ENCODE measurements at regions not wholly inside any gene's neighbourhood (a gene's known extent, or its start where the extent isn't known, plus 50 kb on each side); places are given as distances from the start of the nearest gene placed in this dataset.

DNA sequence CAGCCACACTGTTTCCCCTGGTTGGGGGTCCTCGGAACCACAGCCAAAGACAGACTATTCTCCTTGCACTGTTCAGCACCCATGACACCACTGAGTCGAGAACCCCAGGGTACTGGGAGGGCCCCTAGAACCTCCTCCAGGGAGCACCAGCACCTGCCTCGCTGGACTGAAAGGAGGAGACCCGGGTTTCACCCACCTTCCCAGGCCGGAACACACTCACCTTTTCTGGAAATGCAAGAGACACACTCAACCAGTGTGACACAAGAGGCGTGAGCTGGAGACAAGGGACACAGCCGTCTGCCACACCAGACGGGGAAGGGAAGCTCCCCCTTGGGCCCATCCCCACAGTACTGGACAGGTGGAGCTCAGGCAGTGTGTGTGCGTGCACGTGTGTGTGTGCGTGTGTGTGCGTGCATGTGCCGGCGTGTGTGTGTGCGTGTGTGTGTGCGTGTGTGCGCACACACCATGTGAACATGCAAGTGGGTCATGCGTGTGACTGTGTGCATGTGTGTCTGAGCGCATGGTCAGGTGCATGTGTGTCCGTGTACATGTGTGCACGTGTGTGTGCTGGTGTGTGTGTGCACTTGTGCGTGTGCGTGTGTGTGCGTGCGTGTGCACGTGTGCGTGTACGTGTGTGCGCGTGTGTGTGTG is 128.8 kb upstream of the NKX1-1 start:
- Mint-ChIP-seq H3K27me3 (ENCODE audit: insufficient read depth, unreplicated experiment) (no peaks in the 10 kb centered on the region), H3K4me3 (ENCODE audit: unreplicated experiment) (no peak overlapping the region), H3K9me3 (ENCODE audit: unreplicated experiment) (no peaks in the 10 kb centered on the region), H3K4me1 (ENCODE audit: low read depth, unreplicated experiment) (no peaks in the 10 kb centered on the region), H3K36me3 (ENCODE audit: insufficient read depth, unreplicated experiment) (no peaks in the 10 kb centered on the region), H3K27ac (ENCODE audit: unreplicated experiment) (no peak overlapping the region)
- Histone ChIP-seq H3K36me3 (ENCODE audit: control insufficient read depth, insufficient read depth, low read length) (no peaks in the 10 kb centered on the region), H3K4me1 (peaks cover 8% of the 10 kb centered on the region), H3K9me3 (no peaks in the 10 kb centered on the region), H3K4me3 (ENCODE audit: low read depth, low read length) (no peak overlapping the region), H3K27me3 (replicated peaks; ENCODE audit: control insufficient read depth, insufficient read depth, low read length) (no peaks in the 10 kb centered on the region)
- intact Hi-C loops (cut with micrococcal nuclease; ENCODE audit: unreplicated experiment): no loop called here
- TF ChIP-seq, protein P1, sequence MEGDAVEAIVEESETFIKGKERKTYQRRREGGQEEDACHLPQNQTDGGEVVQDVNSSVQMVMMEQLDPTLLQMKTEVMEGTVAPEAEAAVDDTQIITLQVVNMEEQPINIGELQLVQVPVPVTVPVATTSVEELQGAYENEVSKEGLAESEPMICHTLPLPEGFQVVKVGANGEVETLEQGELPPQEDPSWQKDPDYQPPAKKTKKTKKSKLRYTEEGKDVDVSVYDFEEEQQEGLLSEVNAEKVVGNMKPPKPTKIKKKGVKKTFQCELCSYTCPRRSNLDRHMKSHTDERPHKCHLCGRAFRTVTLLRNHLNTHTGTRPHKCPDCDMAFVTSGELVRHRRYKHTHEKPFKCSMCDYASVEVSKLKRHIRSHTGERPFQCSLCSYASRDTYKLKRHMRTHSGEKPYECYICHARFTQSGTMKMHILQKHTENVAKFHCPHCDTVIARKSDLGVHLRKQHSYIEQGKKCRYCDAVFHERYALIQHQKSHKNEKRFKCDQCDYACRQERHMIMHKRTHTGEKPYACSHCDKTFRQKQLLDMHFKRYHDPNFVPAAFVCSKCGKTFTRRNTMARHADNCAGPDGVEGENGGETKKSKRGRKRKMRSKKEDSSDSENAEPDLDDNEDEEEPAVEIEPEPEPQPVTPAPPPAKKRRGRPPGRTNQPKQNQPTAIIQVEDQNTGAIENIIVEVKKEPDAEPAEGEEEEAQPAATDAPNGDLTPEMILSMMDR (IDR thresholded peaks at IDR 0.05; ENCODE audit: insufficient read depth in 1 of 2, low read depth in 1 of 2, low read length in 1 of 2, severe bottlenecking in 1 of 2, unreplicated experiment in 1 of 2): no peak
- ChIA-PET CTCF (interaction anchor here (0.6 kb wide), 1 partner anchor 372 kb away, joined by 3 read pairs; no protein-coding TSS in a partner anchor), POLR2A (no interaction called here)
- no TSS peak for BruUV-seq (replicated peaks)
- no peak for DNase-seq

DNA sequence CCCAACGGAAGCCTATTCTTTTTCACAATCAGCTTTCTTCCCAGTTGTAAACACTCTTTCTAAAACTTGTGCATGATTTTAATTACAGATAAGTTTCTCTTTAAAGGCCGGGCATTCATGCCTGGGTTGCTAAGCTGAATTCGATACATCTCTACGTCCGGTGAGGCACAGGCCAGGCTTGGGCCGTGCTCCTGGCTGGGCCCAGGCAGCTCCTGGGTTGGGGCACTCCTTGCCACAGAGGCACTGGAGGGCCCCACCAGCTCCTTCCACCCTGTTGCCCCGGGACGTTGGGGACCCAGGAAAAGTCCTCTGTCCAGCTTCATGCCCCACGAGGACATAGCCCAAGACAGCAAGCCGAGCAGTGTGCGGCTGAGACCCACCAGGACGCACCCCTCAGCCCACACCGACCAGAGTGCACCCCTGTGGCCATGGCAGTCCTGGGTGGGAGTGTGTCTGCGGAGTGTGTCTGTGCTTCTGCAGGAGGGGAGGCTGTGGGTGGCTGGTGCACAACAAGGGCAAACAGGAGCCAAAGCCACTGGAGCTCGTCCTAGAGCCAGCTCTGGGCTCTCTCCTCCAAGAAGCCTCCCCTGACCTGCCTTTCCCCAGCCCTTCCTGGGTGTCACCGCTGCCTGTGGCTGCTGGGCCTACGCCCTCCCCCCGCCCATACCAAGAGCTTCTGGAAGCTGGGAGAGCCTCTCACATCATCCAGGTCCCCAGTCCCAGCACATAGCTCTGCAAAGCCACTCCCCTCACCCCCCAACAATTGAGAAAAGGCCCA is 128.0 kb upstream of the NKX1-1 start:
- CTCF ChIA-PET: interaction anchor here (0.6 kb wide), 1 partner anchor 371 kb away, joined by 3 read pairs; no protein-coding TSS in a partner anchor
- intact Hi-C loops (cut with micrococcal nuclease; ENCODE audit: unreplicated experiment): no loop called here
- no peaks in the 10 kb centered on the region for H3K27me3 ChIP-seq (replicated peaks; ENCODE audit: control insufficient read depth, insufficient read depth, low read length)
- TF ChIP-seq, protein P1 (IDR thresholded peaks at IDR 0.05; ENCODE audit: insufficient read depth in 1 of 2, low read depth in 1 of 2, low read length in 1 of 2, severe bottlenecking in 1 of 2, unreplicated experiment in 1 of 2): no peak
- H3K4me3 Mint-ChIP-seq (ENCODE audit: unreplicated experiment): no peak overlapping the region
- POLR2A ChIA-PET: interaction anchor here (0.6 kb wide), 1 partner anchor 518 kb away, joined by 3 read pairs; no protein-coding TSS in a partner anchor
- DNase-seq: no peak
- peaks cover 8% of the 10 kb centered on the region for H3K4me1 ChIP-seq
- no peaks in the 10 kb centered on the region for H3K9me3 Mint-ChIP-seq (ENCODE audit: unreplicated experiment)
- no peaks in the 10 kb centered on the region for H3K9me3 ChIP-seq
- H3K27me3 Mint-ChIP-seq (ENCODE audit: insufficient read depth, unreplicated experiment): peaks cover 2% of the 10 kb centered on the region
- no peaks in the 10 kb centered on the region for H3K36me3 ChIP-seq (ENCODE audit: control insufficient read depth, insufficient read depth, low read length)
- H3K27ac Mint-ChIP-seq (ENCODE audit: unreplicated experiment): no peak overlapping the region
- H3K4me1 Mint-ChIP-seq (ENCODE audit: low read depth, unreplicated experiment): no peaks in the 10 kb centered on the region
- H3K4me3 ChIP-seq (ENCODE audit: low read depth, low read length): no peak overlapping the region
- BruUV-seq (replicated peaks): no TSS peak
- H3K36me3 Mint-ChIP-seq (ENCODE audit: insufficient read depth, unreplicated experiment): no peaks in the 10 kb centered on the region

DNA sequence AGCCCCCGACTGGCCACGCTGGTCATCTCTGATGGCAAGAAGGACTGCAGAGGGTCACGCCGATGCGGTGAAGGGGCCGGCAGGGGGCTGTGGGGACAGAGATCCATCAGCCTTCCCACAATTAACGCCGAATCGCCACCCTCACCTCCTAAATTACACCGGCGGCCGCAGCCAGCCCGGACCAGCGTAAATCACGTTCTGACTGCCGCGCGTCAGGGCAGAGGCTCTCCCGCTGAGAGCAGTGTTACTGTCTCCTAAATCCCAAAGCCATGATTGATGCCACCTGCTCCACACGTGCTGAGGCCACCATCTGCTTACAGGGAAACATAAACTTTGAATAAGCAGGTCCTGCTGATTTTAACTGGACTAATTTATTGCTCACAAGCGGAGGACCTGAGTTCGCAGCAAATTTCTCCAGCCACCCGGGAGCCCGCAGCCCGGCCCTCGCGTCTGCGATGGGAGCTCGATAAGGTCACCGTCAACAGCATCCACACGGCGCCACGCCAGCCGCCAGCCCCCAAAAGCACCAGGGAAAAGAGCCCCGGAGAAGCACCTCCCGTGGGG is 127.3 kb upstream of the NKX1-1 start:
- H3K27me3 ChIP-seq (replicated peaks; ENCODE audit: control insufficient read depth, insufficient read depth, low read length): no peaks in the 10 kb centered on the region
- no peaks in the 10 kb centered on the region for H3K4me1 Mint-ChIP-seq (ENCODE audit: low read depth, unreplicated experiment)
- H3K27ac Mint-ChIP-seq (ENCODE audit: unreplicated experiment): no peak overlapping the region

More for the DNA sequence above, 127.3 kb upstream of the NKX1-1 start:
- no peaks in the 10 kb centered on the region for H3K9me3 Mint-ChIP-seq (ENCODE audit: unreplicated experiment)
- no peak for DNase-seq
- CTCF ChIA-PET: no interaction called here
- POLR2A ChIA-PET: interaction anchor here (0.6 kb wide), 1 partner anchor 517 kb away, joined by 3 read pairs; no protein-coding TSS in a partner anchor
- H3K4me3 ChIP-seq (ENCODE audit: low read depth, low read length): no peak overlapping the region
- H3K27me3 Mint-ChIP-seq (ENCODE audit: insufficient read depth, unreplicated experiment): peaks cover 6% of the 10 kb centered on the region
- no TSS peak for BruUV-seq (replicated peaks)
- TF ChIP-seq, protein P1 (IDR thresholded peaks at IDR 0.05; ENCODE audit: insufficient read depth in 1 of 2, low read depth in 1 of 2, low read length in 1 of 2, severe bottlenecking in 1 of 2, unreplicated experiment in 1 of 2): no peak
- intact Hi-C loops (cut with micrococcal nuclease; ENCODE audit: unreplicated experiment): no loop called here
- no peaks in the 10 kb centered on the region for H3K9me3 ChIP-seq
- peaks cover 8% of the 10 kb centered on the region for H3K4me1 ChIP-seq
- no peak overlapping the region for H3K4me3 Mint-ChIP-seq (ENCODE audit: unreplicated experiment)
- H3K36me3 ChIP-seq (ENCODE audit: control insufficient read depth, insufficient read depth, low read length): no peaks in the 10 kb centered on the region
- no peaks in the 10 kb centered on the region for H3K36me3 Mint-ChIP-seq (ENCODE audit: insufficient read depth, unreplicated experiment)

Measured in Caco-2 (cell line).